GM21515 (cell line): ENCODE measurements at regions not wholly inside any gene's neighbourhood (a gene's known extent, or its start where the extent isn't known, plus 50 kb on each side); places are given as distances from the start of the nearest gene placed in this dataset.

Experiments used
- ATAC-seq: cut with Tn5 transposase; IDR thresholded peaks from one replicate; pipeline ENCODE4 v1.9.1; 2021; ENCODE audit not compliant: unreplicated experiment

DNA sequence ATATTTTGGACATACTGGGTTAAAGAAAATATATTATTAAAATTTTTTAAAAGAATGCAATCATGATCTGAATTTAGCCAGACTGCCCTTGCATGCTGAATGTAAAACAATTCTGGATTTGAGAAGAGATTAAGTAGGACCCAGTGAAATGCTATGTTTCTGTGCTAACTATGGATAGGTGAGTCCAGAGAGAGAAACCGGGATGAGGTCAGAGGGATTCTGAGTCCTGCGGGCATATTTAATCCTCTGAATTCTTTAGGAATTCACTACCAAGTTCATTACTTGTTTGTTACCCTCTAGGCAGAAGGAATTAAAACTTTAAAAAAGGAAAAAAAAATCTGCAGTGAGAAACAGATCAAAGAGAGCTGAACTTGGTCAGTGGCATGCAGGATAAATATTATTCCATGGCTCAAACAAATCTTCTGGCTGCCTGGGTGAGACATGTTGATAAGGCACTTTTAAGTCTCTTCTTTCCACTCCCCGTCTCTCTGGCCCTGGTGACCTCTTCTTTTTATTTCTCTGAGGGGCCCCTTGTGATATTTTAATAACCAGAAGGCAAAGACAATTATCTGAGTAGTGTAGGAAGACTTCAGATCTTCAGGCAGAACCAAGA is 50.2 kb upstream of the LYZL1 start:
- ATAC-seq = no peak
